ENCODE measurements at regions not wholly inside any gene's neighbourhood (a gene's known extent, or its start where the extent isn't known, plus 50 kb on each side); places are given as distances from the start of the nearest gene placed in this dataset.

GRCh38 chr4:45620808-45621207 is 503.0 kb downstream of the GABRG1 start:
- Histone ChIP-seq H3K4me1 (ENCODE audit: control insufficient read depth in 4 of 4, insufficient read depth in 4 of 4, low read length in 3 of 4) (no peaks in the 10 kb centered on the region), H3K36me3 (ENCODE audit: control insufficient read depth in 4 of 4, insufficient read depth in 3 of 4, low read depth in 1 of 4, low read length in 3 of 4) (no peaks in the 10 kb centered on the region), H3K27me3 (ENCODE audit: control insufficient read depth in 4 of 4, insufficient read depth in 4 of 4, low read length in 3 of 4) (no peaks in the 10 kb centered on the region), H3K9me3 (ENCODE audit: control insufficient read depth in 4 of 4, low read length in 3 of 4) (no peaks in the 10 kb centered on the region), H3K9ac (ENCODE audit: low read depth in 1 of 2, low read length in 2 of 2) (no peak overlapping the region), H3K4me3 (ENCODE audit: low read depth in 1 of 3, low read length in 3 of 3) (no peak overlapping the region), H3K27ac (ENCODE audit: low read depth in 1 of 2, low read length in 2 of 2) (no peak overlapping the region)
- no peak for DNase-seq (ENCODE audit: low spot score)
- TF ChIP-seq ZBTB33 (IDR thresholded peaks at IDR 0.05) (no peak), REST (IDR thresholded peaks at IDR 0.05) (no peak), JUND (IDR thresholded peaks at IDR 0.05) (no peak), TAF1 (conservative IDR thresholded peaks at IDR 0.05) (no peak), GABPA (IDR thresholded peaks at IDR 0.05 in 1 of 2, conservative IDR thresholded peaks at IDR 0.05 in 1 of 2) (no peak), HNF4G (IDR thresholded peaks at IDR 0.05) (no peak), RAD21 (IDR thresholded peaks at IDR 0.05) (no peak), FOXA2 (IDR thresholded peaks at IDR 0.05) (no peak), NR2F2 (IDR thresholded peaks at IDR 0.05) (no peak), HNF4A (conservative IDR thresholded peaks at IDR 0.05) (no peak), SP1 (IDR thresholded peaks at IDR 0.05) (no peak)
- 76% methylated on average over 1 of the region's 1 CpG for WGBS

GRCh38 chr4:45596379-45597101 is 527.3 kb downstream of the GABRG1 start:
- 58% methylated on average over 6 of the region's 6 CpGs for WGBS
- Histone ChIP-seq H3K9ac (ENCODE audit: low read depth in 1 of 2, low read length in 2 of 2) (no peak overlapping the region), H3K27me3 (ENCODE audit: control insufficient read depth in 4 of 4, insufficient read depth in 4 of 4, low read length in 3 of 4) (peaks cover 0 to 3% (median 0%) of the 10 kb centered on the region in 4 donors), H3K4me3 (ENCODE audit: low read depth in 1 of 3, low read length in 3 of 3) (no peak overlapping the region), H3K4me1 (ENCODE audit: control insufficient read depth in 4 of 4, insufficient read depth in 4 of 4, low read length in 3 of 4) (no peaks in the 10 kb centered on the region), H3K9me3 (ENCODE audit: control insufficient read depth in 4 of 4, low read length in 3 of 4) (no peaks in the 10 kb centered on the region), H3K36me3 (ENCODE audit: control insufficient read depth in 4 of 4, insufficient read depth in 3 of 4, low read depth in 1 of 4, low read length in 3 of 4) (no peaks in the 10 kb centered on the region), H3K27ac (ENCODE audit: low read depth in 1 of 2, low read length in 2 of 2) (no peak overlapping the region)
- no peak for DNase-seq (ENCODE audit: low spot score)
- TF ChIP-seq GABPA (IDR thresholded peaks at IDR 0.05 in 1 of 2, conservative IDR thresholded peaks at IDR 0.05 in 1 of 2) = no peak
- TF ChIP-seq EGR1 (IDR thresholded peaks at IDR 0.05; ENCODE audit: low read depth in 2 of 2) = no peak
- no peak for TF ChIP-seq MAX (IDR thresholded peaks at IDR 0.05)
- no peak for TF ChIP-seq ZBTB33 (IDR thresholded peaks at IDR 0.05)
- TF ChIP-seq YY1 (IDR thresholded peaks at IDR 0.05) = no peak
- TF ChIP-seq CTCF (IDR thresholded peaks at IDR 0.05; ENCODE audit: low read depth, low read length, missing input control) = no peak
- TF ChIP-seq HNF4A (conservative IDR thresholded peaks at IDR 0.05) = no peak
- no peak for TF ChIP-seq REST (IDR thresholded peaks at IDR 0.05)
- no peak for TF ChIP-seq RXRA (IDR thresholded peaks at IDR 0.05)
- TF ChIP-seq RAD21 (IDR thresholded peaks at IDR 0.05) = no peak

All from liver (tissue), 8 donors.